ENCODE measurements at regions not wholly inside any gene's neighbourhood (a gene's known extent, or its start where the extent isn't known, plus 50 kb on each side); places are given as distances from the start of the nearest gene placed in this dataset.

GRCh38 chr10:123585477-123586445, 80.4 kb upstream of the GPR26 start:
- Histone ChIP-seq H3K36me3 (ENCODE audit: control insufficient read depth in 2 of 4, insufficient read depth in 4 of 4, low read length in 3 of 4) (no peaks in the 10 kb centered on the region), H2BK20ac (ENCODE audit: low read length) (no peak overlapping the region), H3K27ac (ENCODE audit: low read depth, low read length) (no peak overlapping the region), H2BK12ac (ENCODE audit: low read depth, low read length) (0 out of 2 replicates have a peak overlapping the region, but pooled peaks have one; percentile 53), H2AFZ (ENCODE audit: low read length) (no peak overlapping the region), H3K27me3 (replicated peaks in 1 of 4; ENCODE audit: control insufficient read depth in 3 of 4, extremely low read depth in 1 of 4, insufficient read depth in 3 of 4, low read length in 3 of 4) (peaks cover 0 to 10% (median 2%) of the 10 kb centered on the region in 4 experiments; a peak in 4 of 7 replicates), H3K14ac (ENCODE audit: insufficient read length) (no peak overlapping the region), H2AK5ac (ENCODE audit: low read depth, low read length) (no peak overlapping the region), H3K79me2 (ENCODE audit: control insufficient read depth in 1 of 2, insufficient read depth in 2 of 2, low read length in 2 of 2) (no peaks in the 10 kb centered on the region), H3K23me2 (ENCODE audit: low read depth, low read length) (no peaks in the 10 kb centered on the region; the same call in 1 of the 2 replicates), H3K56ac (replicated peaks; ENCODE audit: insufficient read length, low read depth, low read length) (no peak overlapping the region), H4K8ac (ENCODE audit: extremely low read depth, insufficient read depth, low read length) (no peak overlapping the region), H3K4me1 (replicated peaks in 1 of 4; ENCODE audit: control insufficient read depth in 3 of 4, insufficient read depth in 4 of 4, low read length in 3 of 4) (peaks cover 0 to 22% (median 13%) of the 10 kb centered on the region in 4 experiments; a peak in 6 of 7 replicates), H4K20me1 (replicated peaks in 1 of 2; ENCODE audit: control insufficient read depth in 1 of 2, insufficient read depth in 2 of 2, low read length in 2 of 2) (no peaks in the 10 kb centered on the region), H3K9ac (replicated peaks in 1 of 4; ENCODE audit: extremely low read depth in 1 of 4, low read depth in 3 of 4, low read length in 3 of 4) (no peak overlapping the region), H3K9me3 (ENCODE audit: insufficient read depth in 2 of 2, low read depth in 1 of 2, low read length in 1 of 2) (no peaks in the 10 kb centered on the region), H2BK15ac (ENCODE audit: low read length) (no peak overlapping the region), H2BK120ac (replicated peaks; ENCODE audit: low read depth, low read length) (peak overlapping the region; percentile 62), H2BK5ac (ENCODE audit: low read depth, low read length) (no peak overlapping the region), H3K18ac (ENCODE audit: extremely low read depth, low read length) (no peak overlapping the region; the same call in 1 of the 2 replicates), H3K23ac (ENCODE audit: insufficient read length) (no peak overlapping the region), H4K91ac (replicated peaks; ENCODE audit: insufficient read length, low read length) (peak overlapping the region; percentile 49), H3K79me1 (ENCODE audit: low read depth, low read length) (no peaks in the 10 kb centered on the region), H3K4me2 (ENCODE audit: insufficient read depth in 1 of 2, low read depth in 2 of 2, low read length in 2 of 2) (no peak overlapping the region), H3K4ac (replicated peaks; ENCODE audit: insufficient read length, low read depth, low read length) (no peak overlapping the region), H3K4me3 (ENCODE audit: extremely low read depth in 1 of 4, insufficient read depth in 2 of 4, low read depth in 3 of 4, low read length in 4 of 4) (no peak overlapping the region), H4K5ac (ENCODE audit: insufficient read length, low read depth, low read length) (no peak overlapping the region)
- DNase-seq (ENCODE audit: low read depth in 1 of 2, low spot score in 2 of 2): no peak
- FAIRE-seq: peak; percentile 28
- WGBS, 2 experiments (ENCODE audit: extremely low coverage in 1 of 2, insufficient coverage in 1 of 2, insufficient read length in 1 of 2, insufficient replicate concordance in 2 of 2, low coverage in 1 of 2, low lambda C conversion rate in 2 of 2, missing lambda C conversion rate in 1 of 2): 80% methylated on average over 12 of the region's 12 CpGs; no CpG with 5 or more reads in 1 of the 2 experiments
- ChIA-PET POLR2A (ENCODE audit: partially characterized antibody) (interaction anchor here (0.6 to 1.0 kb wide), 2 partner anchors 11 to 42 kb away, joined by 3 read pairs; no protein-coding TSS in a partner anchor), CTCF (ENCODE audit: partially characterized antibody) (interaction anchor here (0.5 to 14.2 kb wide), 23 partner anchors 9 to 1279 kb away, joined by 3 to 401 read pairs (median 4); partner anchors contain the start of gene GPR26)
- TF ChIP-seq SRF (IDR thresholded peaks at IDR 0.05; ENCODE audit: low read depth, low read length): no peak
- peak; percentile 41; the same call in 1 of the 2 replicates for TF ChIP-seq KDM1A (IDR thresholded peaks at IDR 0.05; ENCODE audit: borderline replicate concordance, low read length)
- peak; percentile 14 to 39; a peak in 3 of 4 replicates for TF ChIP-seq RAD21 (IDR thresholded peaks at IDR 0.05 in 1 of 2, conservative IDR thresholded peaks at IDR 0.05 in 1 of 2; ENCODE audit: low read depth in 2 of 2, low read length in 2 of 2)
- no peak for TF ChIP-seq SP4 (IDR thresholded peaks at IDR 0.05; ENCODE audit: low read length)

Measured in H1 (cell line).